ENCODE measurements at regions not wholly inside any gene's neighbourhood (a gene's known extent, or its start where the extent isn't known, plus 50 kb on each side); places are given as distances from the start of the nearest gene placed in this dataset.

DNA sequence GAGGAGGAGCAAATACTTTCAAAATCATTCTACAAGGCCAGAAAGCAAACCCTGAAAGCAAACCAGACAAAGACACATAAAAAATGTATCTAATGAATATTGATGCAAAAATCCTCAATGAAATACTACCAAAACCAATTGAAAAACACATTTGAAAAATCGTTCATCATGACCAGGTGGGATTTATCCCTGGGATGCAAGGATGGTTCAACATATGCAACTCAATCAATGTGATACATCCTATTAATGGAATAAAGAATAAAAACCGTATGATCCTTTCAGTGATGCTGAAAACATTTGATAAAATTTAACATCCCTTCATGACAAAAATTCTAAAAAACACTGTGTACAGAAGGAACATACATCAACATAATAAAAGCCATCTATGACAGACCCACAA is 337.6 kb downstream of the NNT start:
- H3K27me3 Mint-ChIP-seq = no peaks in the 10 kb centered on the region
- peaks cover 18% of the 10 kb centered on the region for H3K9me3 Mint-ChIP-seq
- no peak overlapping the region for H3K4me3 Mint-ChIP-seq
- DNase-seq = no peak
- H3K36me3 Mint-ChIP-seq (ENCODE audit: low read depth) = no peaks in the 10 kb centered on the region
- no peak overlapping the region for H3K27ac Mint-ChIP-seq
- H3K4me1 Mint-ChIP-seq (ENCODE audit: low read depth) = no peaks in the 10 kb centered on the region

DNA sequence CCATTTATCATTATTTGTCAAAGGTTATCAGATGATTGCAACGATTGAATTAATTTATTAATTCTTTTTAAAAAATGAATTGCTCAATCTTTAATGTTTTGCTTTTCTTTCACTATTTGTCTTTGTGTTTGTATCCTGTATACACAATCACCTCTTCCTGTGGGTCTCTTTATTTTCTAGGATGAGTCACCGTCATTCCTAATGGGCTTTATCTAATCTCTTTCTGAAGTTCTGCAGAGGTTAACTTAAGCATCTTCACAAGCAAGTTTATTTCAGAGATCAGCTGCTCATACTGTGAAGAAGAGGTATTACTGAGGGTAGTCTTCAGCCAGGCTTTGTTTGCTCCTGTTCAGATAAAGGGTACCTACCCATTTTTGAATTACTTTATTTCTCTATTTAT is 323.9 kb downstream of the NNT start:
- no peak for DNase-seq
- no peak overlapping the region for H3K27ac Mint-ChIP-seq
- H3K9me3 Mint-ChIP-seq = peaks cover 11% of the 10 kb centered on the region
- H3K36me3 Mint-ChIP-seq (ENCODE audit: low read depth) = no peaks in the 10 kb centered on the region
- H3K27me3 Mint-ChIP-seq = no peaks in the 10 kb centered on the region
- no peaks in the 10 kb centered on the region for H3K4me1 Mint-ChIP-seq (ENCODE audit: low read depth)
- no peak overlapping the region for H3K4me3 Mint-ChIP-seq

DNA sequence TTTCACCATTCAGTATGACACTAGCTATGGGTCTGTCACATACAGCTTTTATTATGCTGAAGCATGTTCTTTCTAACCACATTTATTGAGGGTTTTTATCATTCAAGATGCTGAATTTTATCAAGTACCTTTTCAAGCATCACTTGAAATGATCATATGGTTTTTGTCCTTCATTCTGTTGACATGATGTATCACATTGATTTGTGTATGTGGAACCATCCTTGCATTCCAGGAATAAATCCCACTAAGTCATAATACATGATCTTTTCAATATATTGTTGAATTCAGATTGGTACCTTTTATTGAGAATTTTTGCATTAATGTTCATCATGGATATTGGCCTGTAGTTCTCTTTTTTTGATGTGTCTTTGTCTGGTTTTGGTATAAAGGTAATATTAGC is 317.4 kb downstream of the NNT start:
- H3K4me1 Mint-ChIP-seq (ENCODE audit: low read depth) = no peaks in the 10 kb centered on the region
- no peaks in the 10 kb centered on the region for H3K27me3 Mint-ChIP-seq
- no peak overlapping the region for H3K4me3 Mint-ChIP-seq
- peaks cover 9% of the 10 kb centered on the region for H3K9me3 Mint-ChIP-seq
- DNase-seq = no peak
- no peaks in the 10 kb centered on the region for H3K36me3 Mint-ChIP-seq (ENCODE audit: low read depth)
- H3K27ac Mint-ChIP-seq = no peak overlapping the region

DNA sequence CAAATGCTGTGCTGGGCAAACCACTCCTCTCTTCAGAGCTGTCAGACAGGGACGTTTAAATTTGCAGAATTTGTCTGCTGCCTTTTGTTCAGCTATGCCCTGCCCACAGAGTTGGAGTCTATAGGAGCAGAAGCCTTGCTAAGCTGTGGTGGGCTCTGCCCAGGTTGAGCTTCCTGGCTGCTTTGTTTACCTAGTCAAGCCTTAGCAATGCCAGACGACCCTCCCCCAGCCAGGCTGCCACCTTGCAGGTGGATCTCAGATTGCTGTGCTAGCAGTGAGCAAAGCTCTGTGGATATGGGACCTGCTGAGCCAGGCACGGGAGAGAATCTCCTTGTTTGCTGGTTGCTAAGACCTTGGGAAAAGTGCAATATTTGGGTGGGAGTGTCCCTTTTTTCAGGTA is 314.9 kb downstream of the NNT start:
- DNase-seq = no peak
- Mint-ChIP-seq H3K9me3 (peaks cover 2% of the 10 kb centered on the region), H3K27me3 (no peaks in the 10 kb centered on the region), H3K4me1 (ENCODE audit: low read depth) (no peaks in the 10 kb centered on the region), H3K27ac (no peak overlapping the region), H3K4me3 (no peak overlapping the region), H3K36me3 (ENCODE audit: low read depth) (no peaks in the 10 kb centered on the region)

DNA sequence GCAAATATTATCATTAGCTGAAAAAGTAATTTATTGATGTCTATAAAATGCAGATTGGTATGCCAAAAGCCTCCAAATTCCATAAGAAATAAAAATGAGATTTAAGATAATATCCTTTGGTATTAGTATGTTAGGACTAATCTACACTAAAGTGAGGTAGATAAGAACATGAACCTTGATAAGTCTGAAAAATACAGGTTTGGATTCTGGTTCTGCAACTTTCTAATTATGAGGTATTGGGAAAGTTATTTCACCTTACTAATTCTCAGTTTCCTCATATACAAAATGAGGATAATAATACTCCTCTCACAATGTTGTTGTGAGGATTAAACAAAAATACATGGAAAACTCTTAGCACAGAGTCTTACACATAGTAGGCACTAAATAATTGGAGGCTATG is 300.1 kb downstream of the NNT start:
- DNase-seq = no peak

DNA sequence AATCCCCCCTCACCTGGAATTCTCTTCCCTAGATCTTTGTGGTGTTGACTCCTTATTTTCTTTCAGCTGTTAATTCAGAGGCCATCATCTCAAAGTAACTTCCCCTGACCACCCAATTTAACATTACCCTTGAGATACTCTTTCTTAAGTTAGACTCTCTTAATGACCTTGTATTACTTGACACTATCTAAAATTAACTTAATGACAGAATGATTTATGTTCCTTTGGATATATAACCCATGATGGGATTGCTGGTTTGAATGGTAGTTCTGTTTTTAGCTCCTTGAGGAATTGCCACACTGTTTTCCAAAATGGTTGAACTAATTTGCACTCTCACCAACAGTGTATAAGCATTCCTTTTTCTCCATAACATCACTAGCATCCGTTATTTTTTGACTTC is 298.0 kb downstream of the NNT start:
- H3K27ac Mint-ChIP-seq = no peak overlapping the region
- H3K27me3 Mint-ChIP-seq = no peaks in the 10 kb centered on the region
- H3K4me1 Mint-ChIP-seq (ENCODE audit: low read depth) = no peaks in the 10 kb centered on the region
- no peak for DNase-seq
- no peaks in the 10 kb centered on the region for H3K36me3 Mint-ChIP-seq (ENCODE audit: low read depth)
- no peak overlapping the region for H3K4me3 Mint-ChIP-seq
- no peaks in the 10 kb centered on the region for H3K9me3 Mint-ChIP-seq

More for the DNA sequence above, 300.1 kb downstream of the NNT start:
- no peaks in the 10 kb centered on the region for H3K36me3 Mint-ChIP-seq (ENCODE audit: low read depth)
- H3K27me3 Mint-ChIP-seq = no peaks in the 10 kb centered on the region
- no peak overlapping the region for H3K27ac Mint-ChIP-seq
- H3K4me3 Mint-ChIP-seq = no peak overlapping the region
- H3K9me3 Mint-ChIP-seq = no peaks in the 10 kb centered on the region
- no peaks in the 10 kb centered on the region for H3K4me1 Mint-ChIP-seq (ENCODE audit: low read depth)

DNA sequence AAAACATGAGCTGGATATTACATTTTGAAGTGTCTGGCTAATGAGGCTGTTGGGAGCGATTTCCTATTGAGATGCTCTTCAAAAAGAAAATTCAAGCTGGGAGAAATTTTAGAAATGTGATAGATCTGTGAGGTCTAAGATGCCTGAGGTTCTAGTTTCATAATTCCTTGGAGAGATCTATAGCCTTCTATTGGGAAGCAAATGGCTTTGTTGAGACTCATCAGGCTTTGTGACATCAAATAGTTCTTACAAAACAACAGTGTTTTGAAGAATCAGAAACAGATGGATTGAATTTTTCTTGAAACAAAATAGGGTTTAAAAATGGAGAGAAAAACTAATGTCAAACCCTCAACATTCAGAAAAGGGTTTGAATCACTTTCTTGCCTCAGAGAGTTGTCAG is 292.9 kb downstream of the NNT start:
- Mint-ChIP-seq H3K9me3 (peaks cover 2% of the 10 kb centered on the region), H3K36me3 (ENCODE audit: low read depth) (no peaks in the 10 kb centered on the region), H3K27me3 (no peaks in the 10 kb centered on the region), H3K27ac (no peak overlapping the region), H3K4me1 (ENCODE audit: low read depth) (no peaks in the 10 kb centered on the region), H3K4me3 (no peak overlapping the region)
- no peak for DNase-seq

DNA sequence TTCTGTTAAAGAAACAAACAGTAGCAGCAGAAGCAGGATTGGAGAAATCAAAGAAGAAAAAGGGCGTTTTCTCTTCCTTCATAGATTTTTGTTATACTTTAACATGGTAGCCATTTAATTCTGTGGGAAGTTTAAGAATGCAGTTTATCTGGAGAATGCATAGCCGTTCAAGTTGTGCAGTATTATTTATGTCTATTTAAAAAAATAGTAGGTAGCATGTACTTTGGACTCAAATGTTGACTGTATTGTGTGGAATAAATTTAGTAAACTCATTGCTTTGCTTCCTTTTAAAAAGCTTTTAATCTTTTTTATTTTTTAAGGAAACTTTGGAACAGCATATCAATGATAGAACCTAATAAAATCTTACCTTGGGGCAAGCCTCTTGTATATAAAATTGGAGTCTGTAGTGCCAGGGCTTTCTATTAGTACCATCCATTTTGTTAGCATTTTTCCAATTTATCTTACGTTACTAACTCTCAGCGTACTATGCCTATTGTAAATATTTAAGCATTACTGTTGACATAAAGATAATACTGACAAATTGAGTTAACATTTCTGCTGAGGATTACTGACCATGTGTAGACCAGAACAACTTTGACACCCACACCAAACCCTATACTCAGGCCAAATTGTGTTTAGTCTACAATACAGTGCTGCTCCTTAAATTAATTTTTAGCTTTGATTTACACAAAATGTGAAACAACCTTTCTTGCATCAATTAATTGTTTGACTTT is 291.1 kb downstream of the NNT start:
- Mint-ChIP-seq H3K27me3 (no peaks in the 10 kb centered on the region), H3K4me3 (no peak overlapping the region), H3K27ac (no peak overlapping the region), H3K4me1 (ENCODE audit: low read depth) (no peaks in the 10 kb centered on the region), H3K36me3 (ENCODE audit: low read depth) (no peaks in the 10 kb centered on the region), H3K9me3 (peaks cover 2% of the 10 kb centered on the region)
- no peak for DNase-seq

DNA sequence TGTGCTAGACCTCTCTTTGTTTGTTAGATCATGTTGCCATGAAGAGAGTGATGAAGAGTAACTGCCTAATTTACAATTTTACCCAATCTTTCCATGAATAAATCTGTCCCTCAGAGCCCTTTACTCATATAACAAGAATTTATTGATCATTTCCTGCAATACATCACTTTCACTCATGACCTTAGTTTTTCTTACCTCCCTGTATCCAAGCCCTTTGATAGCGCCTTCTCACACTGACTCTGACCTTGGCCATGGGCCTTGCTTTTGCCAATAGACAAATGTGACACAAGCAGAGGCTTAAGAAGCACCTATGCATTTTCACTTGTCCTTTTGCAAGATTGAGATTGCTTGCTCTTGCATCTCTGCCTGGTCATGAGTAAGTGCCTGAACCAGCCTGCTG is 288.1 kb downstream of the NNT start:
- no peak for DNase-seq
- Mint-ChIP-seq H3K27ac (no peak overlapping the region), H3K4me1 (ENCODE audit: low read depth) (no peaks in the 10 kb centered on the region), H3K4me3 (no peak overlapping the region), H3K9me3 (peaks cover 2% of the 10 kb centered on the region), H3K27me3 (no peaks in the 10 kb centered on the region), H3K36me3 (ENCODE audit: low read depth) (no peaks in the 10 kb centered on the region)

DNA sequence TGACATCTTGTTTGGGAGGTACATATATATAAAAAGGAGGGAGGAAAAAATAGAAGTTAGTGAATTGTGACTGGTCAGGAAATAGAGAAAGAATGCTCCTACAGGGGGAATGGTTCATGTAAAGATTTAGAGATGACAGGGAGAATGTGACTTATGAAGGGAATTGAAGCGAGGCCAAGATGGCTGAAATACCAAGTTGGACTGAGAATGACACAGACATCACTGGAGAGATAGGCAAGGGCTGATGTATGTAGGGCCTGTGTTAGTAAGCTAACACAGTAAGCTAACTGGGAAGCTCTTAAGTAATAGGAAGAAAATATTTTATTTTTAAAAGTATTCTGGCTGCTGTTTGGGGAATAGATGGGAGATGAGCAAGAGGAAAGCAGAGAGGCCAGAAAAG is 286.3 kb downstream of the NNT start:
- H3K9me3 Mint-ChIP-seq = peaks cover 2% of the 10 kb centered on the region
- no peaks in the 10 kb centered on the region for H3K4me1 Mint-ChIP-seq (ENCODE audit: low read depth)
- DNase-seq = no peak
- no peaks in the 10 kb centered on the region for H3K27me3 Mint-ChIP-seq
- no peak overlapping the region for H3K27ac Mint-ChIP-seq
- no peaks in the 10 kb centered on the region for H3K36me3 Mint-ChIP-seq (ENCODE audit: low read depth)
- no peak overlapping the region for H3K4me3 Mint-ChIP-seq

DNA sequence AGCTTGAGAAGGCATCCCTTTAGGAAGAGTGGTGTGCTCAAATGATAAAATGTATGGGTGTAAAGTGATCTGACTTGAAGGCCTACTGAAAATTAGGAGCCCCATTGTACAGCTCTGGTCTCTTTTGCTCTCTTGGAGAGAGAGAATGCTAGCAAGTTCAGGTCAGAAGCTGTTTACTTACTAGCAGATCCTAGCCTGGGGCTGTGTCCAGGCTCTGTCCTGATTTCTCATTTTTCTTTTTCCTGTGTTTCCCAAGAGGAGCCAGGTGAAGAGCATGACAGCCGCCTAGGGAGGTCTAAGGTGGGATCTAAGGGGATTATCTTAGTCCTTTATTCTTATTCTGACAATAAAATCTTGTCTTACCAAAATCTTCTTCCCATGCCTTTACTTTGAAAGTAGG is 272.8 kb downstream of the NNT start:
- DNase-seq = no peak
- no peaks in the 10 kb centered on the region for H3K9me3 Mint-ChIP-seq
- no peaks in the 10 kb centered on the region for H3K36me3 Mint-ChIP-seq (ENCODE audit: low read depth)
- H3K4me1 Mint-ChIP-seq (ENCODE audit: low read depth) = no peaks in the 10 kb centered on the region
- no peaks in the 10 kb centered on the region for H3K27me3 Mint-ChIP-seq
- H3K4me3 Mint-ChIP-seq = no peak overlapping the region
- no peak overlapping the region for H3K27ac Mint-ChIP-seq

DNA sequence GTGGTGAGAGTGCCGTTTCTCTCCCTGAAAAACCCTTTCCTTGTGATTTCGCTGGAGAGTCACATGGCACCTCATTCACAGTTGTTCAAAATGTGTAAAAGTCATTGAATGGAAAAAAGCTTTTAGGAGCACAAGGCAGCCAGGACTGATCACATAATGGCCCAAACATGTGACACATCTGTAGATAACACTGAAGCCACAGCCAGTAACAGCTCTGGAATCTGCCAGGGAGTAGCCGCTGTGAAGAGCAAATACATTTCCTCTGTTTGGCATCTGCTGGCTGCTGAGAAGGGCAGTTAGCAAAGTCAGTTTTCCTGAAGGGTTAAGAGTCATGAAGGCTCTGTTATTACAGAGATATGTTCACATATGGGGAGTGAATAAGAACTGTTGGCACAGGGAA is 271.8 kb downstream of the NNT start:
- Mint-ChIP-seq H3K4me1 (ENCODE audit: low read depth) (no peaks in the 10 kb centered on the region), H3K9me3 (no peaks in the 10 kb centered on the region), H3K27me3 (no peaks in the 10 kb centered on the region), H3K27ac (no peak overlapping the region), H3K4me3 (no peak overlapping the region), H3K36me3 (ENCODE audit: low read depth) (no peaks in the 10 kb centered on the region)
- DNase-seq = no peak

DNA sequence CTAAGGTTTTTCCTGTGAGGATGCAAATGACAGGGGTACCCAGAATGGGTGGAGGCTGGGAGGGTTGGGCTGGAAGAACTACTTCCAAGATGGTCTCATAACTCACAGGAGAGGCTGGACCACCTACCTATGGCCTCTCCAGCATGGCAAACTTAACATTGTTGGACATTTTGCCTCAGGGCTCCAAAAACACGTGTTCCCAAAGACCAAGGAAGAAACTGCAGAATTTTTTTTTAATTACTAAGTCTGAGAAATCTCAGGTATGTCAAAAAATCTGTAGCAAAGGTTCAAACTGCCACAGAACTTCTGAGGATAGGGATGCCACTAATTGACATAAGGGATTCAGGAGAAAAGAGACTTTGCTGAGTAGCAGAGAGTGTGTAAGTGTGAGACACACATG is 270.8 kb downstream of the NNT start:
- Mint-ChIP-seq H3K27me3 (no peaks in the 10 kb centered on the region), H3K36me3 (ENCODE audit: low read depth) (no peaks in the 10 kb centered on the region), H3K4me3 (no peak overlapping the region), H3K27ac (no peak overlapping the region), H3K9me3 (no peaks in the 10 kb centered on the region), H3K4me1 (ENCODE audit: low read depth) (no peaks in the 10 kb centered on the region)
- no peak for DNase-seq

DNA sequence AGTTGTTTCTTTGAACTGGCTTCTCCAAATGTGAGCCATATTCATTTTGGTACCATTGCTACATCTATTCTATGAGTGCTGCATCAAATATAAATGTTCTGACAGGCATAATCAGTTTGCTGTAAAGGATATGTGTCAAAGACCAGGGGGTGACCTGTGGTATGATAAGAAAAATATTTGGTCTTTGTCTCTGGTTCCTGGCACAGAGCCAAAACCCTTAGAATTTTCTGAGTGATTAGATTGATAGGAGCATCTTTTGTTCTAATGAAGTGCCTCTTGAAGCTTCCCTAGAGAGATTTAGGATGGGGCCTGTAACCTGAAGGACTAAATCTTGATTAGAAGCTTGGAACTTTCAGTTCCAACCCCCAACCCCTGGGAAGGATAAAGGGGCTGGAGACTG is 256.3 kb downstream of the NNT start:
- H3K4me3 Mint-ChIP-seq = no peak overlapping the region
- H3K27ac Mint-ChIP-seq = no peak overlapping the region
- no peak for DNase-seq
- no peaks in the 10 kb centered on the region for H3K36me3 Mint-ChIP-seq (ENCODE audit: low read depth)
- H3K9me3 Mint-ChIP-seq = peaks cover 3% of the 10 kb centered on the region
- H3K4me1 Mint-ChIP-seq (ENCODE audit: low read depth) = no peaks in the 10 kb centered on the region
- no peaks in the 10 kb centered on the region for H3K27me3 Mint-ChIP-seq

DNA sequence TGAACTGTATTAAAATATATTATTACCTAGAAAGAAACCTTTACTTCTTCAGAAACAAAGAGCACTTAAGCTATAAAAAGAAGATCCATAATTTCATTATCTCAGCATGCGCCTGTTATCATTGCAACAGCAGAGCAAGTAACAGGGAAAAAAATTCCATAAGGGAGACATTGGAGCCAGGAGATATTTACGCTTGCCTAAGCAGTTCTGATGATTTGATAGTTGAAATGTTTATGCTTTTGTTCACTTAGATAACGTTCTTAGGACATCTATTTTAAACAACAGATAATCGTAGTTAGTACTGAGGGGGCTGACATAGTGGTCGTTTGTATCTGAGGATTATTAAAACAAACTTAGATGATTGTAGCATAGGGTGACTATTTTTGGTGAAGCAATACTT is 252.5 kb downstream of the NNT start:
- Mint-ChIP-seq H3K27me3 (no peaks in the 10 kb centered on the region), H3K27ac (no peak overlapping the region), H3K4me1 (ENCODE audit: low read depth) (no peaks in the 10 kb centered on the region), H3K4me3 (no peak overlapping the region), H3K9me3 (peaks cover 3% of the 10 kb centered on the region), H3K36me3 (ENCODE audit: low read depth) (no peaks in the 10 kb centered on the region)
- DNase-seq = no peak

DNA sequence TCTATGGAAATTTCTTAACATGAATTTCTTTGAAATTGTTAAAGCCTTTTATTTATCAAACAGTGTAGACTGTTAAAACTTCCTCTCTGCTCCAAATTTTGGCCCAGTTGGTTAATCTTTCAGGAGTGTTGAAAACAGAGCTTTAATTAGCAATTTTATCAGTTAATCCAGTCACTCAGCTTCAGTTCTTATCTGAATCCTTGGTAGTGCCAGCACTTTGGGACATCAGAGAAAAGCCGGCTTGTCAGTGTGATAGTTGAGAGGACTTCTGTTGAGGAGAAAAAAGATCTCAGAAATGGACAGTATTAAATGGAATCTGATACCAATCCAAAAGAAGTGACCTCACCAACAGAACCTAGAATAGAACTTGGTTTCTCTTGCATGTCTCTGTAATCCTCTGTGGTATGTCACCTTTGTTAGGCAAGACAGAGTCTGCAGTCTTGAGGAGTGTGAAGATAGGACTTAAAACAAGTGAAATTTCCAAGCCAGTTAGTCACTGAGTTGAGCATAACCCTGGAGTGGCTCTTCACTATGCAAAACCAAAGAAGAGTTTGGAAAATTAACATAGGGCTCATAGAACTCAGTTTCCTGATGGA is 251.8 kb downstream of the NNT start:
- H3K27ac Mint-ChIP-seq = no peak overlapping the region

More for the DNA sequence above, 251.8 kb downstream of the NNT start:
- Mint-ChIP-seq H3K4me1 (ENCODE audit: low read depth) (no peaks in the 10 kb centered on the region), H3K36me3 (ENCODE audit: low read depth) (no peaks in the 10 kb centered on the region), H3K27me3 (no peaks in the 10 kb centered on the region), H3K9me3 (peaks cover 3% of the 10 kb centered on the region), H3K4me3 (no peak overlapping the region)
- DNase-seq = no peak

Data from activated T-cell treated with anti-CD3 and anti-CD28 coated beads, Interleukin-2, amount 50 U/mL, for 24 hours (primary cell).